NCI-H1930 (cell line): ENCODE measurements at regions not wholly inside any gene's neighbourhood (a gene's known extent, or its start where the extent isn't known, plus 50 kb on each side); places are given as distances from the start of the nearest gene placed in this dataset.

Experiments used
- DNase-seq, 2 experiments: peaks; one replicate each; lab custom pipeline; 2025; lab: John Stamatoyannopoulos, UW

DNA sequence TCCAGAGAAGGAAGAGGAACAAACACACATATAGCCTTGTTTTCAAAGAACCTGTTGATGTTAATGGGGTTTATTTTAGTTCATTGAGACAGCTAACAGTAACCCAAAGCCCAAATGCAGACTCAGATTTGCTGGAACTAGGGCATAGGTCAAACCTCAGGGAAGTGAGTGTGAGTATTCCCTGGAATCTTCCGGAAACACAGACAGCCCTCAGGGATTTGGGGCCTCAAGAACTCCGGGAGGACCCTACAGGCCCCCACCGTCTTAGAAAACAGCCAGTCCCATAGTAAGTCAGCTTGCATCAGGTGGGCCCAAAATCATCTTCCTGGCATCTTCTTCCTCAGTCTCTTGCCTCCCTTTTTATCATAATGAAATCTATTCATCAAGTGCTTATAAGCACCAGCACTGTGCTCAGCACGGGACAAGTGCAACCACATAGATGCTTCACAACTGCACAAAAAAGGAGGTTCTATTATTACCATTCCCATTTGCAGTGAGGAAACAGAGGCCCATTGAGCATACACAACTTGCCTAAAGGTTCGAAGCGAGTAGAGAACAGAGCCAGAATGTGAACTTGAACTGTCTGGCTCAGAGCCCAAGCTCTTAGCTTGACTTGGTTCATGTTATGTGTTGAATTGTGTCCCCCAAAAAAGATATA lies 50.2 kb upstream of the BCL11A start:
- DNase-seq = no peak

DNA sequence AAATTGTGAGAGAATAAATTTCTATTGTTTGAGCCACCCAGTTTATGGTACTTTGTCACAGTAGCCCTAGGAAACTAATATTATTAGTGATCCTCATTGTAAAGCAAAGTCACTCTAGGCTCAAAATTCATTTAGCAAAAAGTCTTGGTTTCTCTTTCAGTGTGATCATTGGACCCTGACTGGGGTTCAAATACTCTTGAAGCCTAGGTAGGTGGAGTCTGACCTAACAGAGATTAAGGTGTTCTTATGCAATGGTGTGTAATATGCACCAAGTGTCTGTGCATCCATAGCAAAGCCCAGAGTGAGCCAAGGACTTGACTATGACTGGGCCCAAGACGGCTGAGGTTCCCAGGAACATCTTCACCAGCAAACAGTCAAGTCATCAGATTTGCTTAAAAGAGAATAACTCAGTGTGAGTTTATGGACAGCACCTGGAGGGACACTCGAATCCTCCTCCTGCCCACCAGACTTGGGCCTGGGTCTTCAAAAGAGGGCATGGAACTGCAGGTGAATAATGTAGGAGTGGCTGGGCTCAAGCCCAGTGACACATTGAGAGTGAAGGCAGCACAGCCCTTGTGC lies 51.1 kb upstream of the BCL11A start:
- no peak for DNase-seq

DNA sequence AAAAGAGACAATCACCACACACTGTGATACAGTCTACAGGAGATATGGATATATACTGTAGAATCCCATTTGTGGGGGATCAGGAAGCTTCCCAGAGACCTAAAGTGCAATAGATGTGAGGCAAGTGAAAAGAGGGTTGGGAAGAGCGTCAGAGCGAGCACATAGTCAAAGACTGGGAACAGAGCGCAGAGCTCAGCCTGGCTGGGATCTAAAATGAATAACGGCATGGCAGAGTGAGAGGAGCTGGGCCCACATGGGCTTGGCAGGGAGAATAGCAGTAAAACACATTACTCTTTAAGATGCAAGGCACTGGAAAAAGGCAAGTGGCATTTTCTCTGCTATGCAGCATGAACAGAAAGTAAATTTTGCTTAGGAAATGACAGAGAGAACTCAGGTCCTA lies 52.4 kb upstream of the BCL11A start:
- DNase-seq = no peak

DNA sequence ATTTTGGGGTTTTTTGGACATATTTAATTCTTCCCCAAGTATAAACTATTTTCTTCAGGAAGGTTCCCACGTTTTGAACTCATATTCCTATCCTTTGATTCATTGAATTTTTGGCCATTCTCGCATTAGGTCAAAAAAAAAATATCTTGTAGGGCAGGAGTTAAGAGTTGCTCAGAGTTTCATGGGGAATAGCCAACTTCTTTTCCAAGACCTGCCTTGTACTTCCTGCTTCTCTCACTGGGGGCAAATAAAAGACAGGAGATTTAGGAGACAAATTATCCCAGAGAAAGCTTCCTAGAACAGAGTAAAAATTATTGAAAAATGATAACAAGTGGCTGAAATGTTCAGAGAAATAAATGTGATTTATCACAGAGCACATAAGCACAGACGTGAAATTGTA lies 55.2 kb upstream of the BCL11A start:
- no peak for DNase-seq

- no peak for DNase-seq
These were observed 58.6 kb upstream of the BCL11A start for GRCh38 chr2:60612033-60612432.

DNA sequence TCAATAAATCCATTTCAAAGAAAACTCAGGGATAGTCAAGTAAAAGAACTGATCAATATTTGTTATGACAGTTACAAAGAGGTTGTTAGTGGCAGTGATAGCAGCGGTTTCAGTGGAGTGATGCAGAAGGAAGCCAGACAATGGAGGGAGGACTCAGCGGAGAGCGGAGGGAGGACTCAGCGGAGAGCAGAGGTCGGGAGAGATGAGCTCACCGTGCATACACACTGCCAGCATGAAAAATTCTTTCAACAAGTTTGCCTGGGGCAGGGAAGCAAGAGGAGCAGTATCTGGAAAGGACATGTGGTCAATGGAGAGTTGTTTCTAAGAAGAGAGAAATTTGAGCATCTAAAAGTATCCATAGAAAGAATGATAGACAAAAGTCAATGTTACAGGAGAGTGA lies 60.9 kb upstream of the BCL11A start:
- DNase-seq = no peak

DNA sequence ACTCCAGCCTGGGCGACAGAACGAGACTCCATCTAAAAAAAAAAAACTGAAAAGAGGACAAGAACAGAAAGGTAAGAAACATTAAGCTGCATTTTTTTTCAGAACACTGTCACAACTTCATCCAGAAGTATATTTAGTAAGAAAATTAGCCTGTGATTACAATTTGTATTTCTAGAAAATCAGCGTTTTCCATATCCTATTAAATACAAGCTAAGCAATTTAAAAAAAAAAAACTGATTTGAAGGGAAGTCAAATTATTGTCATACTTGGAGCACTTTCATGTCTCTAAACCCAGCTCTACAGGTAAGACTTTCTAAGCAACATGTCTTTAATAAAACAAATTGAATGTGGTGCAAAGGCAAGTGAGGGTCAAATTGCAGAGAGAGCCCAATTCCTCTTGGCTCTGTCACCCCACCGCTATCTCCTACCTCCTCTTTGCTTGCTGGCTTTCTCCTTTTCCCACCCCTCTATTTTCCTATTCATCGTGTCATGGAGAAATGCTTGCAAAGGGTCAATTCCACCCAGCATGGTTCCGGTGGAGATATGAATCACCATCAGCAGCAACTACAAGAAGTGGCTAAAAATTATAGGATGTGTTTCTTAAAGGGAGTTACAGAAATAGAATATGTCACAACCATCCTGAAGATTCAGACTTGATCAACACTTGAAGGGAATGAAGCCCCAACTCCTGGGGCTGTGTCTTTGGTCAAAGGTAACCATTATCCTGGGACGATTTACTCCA lies 68.4 kb upstream of the BCL11A start:
- DNase-seq = no peak

GRCh38 chr2:60623040-60623439 lies 69.6 kb upstream of the BCL11A start:
- DNase-seq = no peak

GRCh38 chr2:60627412-60627811 lies 74.0 kb upstream of the BCL11A start:
- DNase-seq = no peak

DNA sequence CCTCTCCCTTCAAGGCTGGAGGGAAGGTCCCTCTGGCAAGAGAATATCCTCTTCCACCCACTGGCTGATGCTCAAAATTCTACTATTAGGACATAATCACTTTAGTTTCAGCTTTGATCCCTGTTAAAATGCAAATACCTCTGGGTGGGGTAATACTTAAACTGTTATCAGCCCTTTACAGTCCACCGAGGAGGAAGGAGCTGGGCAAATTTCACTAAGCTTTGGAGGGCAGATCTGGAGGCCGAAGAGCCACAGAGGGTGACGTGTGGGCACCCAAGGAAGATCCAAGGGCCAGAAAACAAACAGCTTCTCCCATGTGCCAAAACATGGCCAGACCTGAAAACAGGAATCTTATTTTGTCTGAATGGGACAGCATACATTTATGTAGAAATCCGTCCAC lies 74.6 kb upstream of the BCL11A start:
- DNase-seq = no peak

GRCh38 chr2:60628615-60629304 lies 75.3 kb upstream of the BCL11A start:
- DNase-seq = no peak

GRCh38 chr2:60629305-60629662 lies 75.8 kb upstream of the BCL11A start:
- DNase-seq = no peak

- DNase-seq = no peak
These were observed 76.4 kb upstream of the BCL11A start for GRCh38 chr2:60629801-60630385.

- DNase-seq = no peak
These were observed 80.2 kb upstream of the BCL11A start for GRCh38 chr2:60633615-60634014.

DNA sequence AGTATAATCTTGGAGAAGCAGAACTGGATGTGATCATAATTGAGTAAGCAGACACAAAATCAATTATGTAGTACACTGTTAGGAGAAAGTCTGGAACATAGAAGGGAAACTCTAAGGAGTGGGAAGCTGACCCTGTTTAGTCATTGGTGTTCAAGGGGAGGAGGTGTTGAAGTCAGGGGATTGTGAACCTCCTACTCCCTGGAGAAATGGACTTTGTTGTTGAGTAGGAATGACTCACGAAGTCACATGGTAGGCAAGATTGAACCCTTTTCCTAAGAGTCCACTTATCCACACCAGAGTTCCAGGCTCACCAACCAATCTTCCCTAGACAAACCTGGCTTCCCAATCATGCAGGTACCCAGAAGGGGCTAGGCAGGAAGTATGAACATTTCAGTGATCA lies 81.0 kb upstream of the BCL11A start:
- no peak for DNase-seq

DNA sequence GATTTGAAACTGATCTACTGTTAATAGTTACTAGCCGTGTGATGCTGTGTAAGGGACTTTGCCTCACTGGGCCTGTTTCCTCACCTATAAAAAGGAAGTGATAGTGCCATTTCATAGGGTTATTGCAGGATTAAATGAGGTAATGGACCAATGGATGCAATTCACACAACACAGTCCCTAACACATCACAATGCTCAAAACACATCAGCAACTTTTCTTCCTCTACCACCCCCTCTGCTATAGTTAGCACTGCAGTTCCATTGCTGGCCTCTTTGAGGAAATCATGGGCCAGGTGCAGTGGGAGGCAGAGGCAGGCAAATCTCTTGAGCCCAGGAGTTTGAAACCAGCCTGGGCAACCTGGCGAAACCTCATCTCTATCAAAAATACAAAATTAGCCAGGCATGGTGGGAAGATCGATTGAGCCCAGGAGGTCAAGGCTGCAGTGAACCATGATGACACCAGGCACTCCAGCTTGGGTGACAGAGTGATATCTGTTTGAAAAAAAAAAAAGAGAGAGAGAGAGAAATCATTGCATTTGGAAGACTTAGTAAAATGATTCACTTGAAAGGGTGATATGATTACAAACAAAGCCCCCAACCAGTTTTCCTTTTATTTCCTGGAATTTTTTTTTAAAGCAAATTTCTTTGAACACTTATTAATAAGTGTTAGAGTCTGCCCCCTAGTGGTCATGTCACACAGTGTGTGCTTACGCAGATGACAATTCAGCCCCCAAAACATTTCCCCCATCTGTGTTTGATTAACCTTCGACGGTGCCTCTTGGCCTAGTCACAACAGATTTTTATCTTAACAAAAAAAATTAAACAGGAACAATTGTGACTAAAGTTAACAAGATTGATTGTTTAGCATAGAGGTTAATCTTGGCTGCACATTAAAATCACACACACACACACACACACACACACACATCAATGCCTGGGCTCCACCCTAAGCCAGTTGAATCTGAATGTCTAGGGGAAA lies 88.6 kb upstream of the BCL11A start:
- peak in 1 of 2 experiments; percentile 14 for DNase-seq

- no peak for DNase-seq
These were observed 90.3 kb upstream of the BCL11A start for GRCh38 chr2:60643747-60644146.

DNA sequence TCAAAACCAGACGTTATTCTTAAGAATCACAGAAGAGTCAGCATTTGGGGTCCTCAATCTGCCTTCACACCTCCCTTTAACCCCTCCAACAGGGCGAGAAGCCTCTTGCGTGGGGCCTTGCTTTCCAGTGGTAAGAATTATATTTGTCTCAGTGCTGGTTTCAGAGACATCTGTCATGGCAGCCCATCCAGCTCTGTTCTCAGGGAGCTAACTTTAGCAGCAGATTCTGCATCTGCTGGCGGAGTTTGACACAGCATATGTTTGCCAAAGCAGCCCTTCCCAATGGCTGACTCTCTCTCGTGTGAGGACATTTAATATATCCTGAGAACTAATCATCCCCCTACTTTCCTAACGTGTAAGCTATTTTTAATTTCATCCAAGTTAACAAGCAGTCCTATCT lies 91.5 kb upstream of the BCL11A start:
- no peak for DNase-seq

DNA sequence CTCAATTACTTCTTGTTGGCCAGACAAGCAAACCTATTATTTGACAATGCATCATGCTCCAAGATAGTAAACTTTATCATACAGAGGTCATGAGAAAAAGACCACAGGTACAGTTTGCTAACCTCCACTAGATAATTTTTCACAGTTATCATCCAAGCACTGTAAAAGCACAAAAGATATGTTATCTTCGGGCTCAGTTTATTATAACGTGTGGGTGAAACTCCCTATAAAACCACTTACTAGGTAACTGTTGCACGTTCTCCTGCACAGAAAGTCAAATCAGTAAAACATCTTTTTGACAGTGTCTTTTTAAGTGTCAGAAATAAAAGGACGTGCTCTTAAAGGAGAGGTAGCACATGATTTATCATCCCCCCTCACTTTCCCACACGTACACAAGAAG lies 94.7 kb upstream of the BCL11A start:
- DNase-seq = no peak

DNA sequence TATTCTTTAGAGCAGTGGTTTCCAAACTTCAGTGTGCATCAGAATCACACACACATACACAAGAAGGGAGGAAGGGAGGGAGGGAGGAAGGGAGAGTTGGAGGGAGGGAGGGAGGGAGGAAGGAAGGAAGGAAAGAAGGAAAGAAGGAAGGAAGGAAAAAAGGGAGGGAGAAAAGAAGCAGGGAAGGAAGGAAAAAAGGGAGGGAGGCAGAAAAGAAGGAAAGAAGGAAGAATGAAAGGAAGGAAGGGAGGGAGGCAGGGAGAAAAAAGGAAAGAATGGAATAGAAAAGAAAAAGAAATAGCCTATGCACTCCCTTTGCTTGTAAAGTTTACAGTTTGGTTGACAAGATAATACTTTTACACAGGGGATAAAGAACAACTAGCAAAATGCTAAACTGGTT lies 96.3 kb upstream of the BCL11A start:
- no peak for DNase-seq

- no peak for DNase-seq
These were observed 99.4 kb upstream of the BCL11A start for GRCh38 chr2:60652832-60653340.
